AG09319 (cell line): ENCODE measurements at regions not wholly inside any gene's neighbourhood (a gene's known extent, or its start where the extent isn't known, plus 50 kb on each side); places are given as distances from the start of the nearest gene placed in this dataset.
"Not testable (repeated sequence)": the region's sequence is repeated elsewhere in the genome, so short reads cannot be mapped to it uniquely, and the experiment has no call there.

Source experiments
- DNase-seq: peaks from one replicate; pipeline ENCODE4 v3.0.0-alpha.2; 2010; ENCODE audit warnings: low read depth; ENCODE audit errors: extremely low read depth
- TF ChIP-seq, protein P1 (sequence below): IDR thresholded peaks from 2 replicates; pipeline ENCODE4 v1.5.1; 2011; ENCODE audit warnings: low read depth, mild to moderate bottlenecking, inconsistent platforms, low read length, moderate library complexity

DNA sequence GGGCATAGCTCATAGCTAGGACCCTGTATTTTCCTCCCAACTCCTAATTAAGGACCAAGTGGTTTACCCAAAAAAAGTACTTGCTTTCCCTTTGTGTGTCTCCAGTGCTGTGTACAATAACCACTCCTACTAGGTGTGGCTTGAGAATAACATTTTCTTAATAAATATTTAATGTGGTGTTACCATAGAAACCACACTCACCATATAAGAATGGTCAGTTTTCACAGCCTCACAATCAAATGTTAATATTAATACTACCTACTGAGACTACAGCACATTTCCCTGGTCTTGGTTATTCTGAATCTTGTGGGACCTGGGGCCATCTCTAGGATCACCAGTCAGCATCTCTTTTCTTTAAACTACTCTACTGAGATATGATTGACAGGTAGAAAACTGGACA lies 83.5 kb upstream of the BCAR3 start:
- no peak for DNase-seq
- TF ChIP-seq, protein P1, sequence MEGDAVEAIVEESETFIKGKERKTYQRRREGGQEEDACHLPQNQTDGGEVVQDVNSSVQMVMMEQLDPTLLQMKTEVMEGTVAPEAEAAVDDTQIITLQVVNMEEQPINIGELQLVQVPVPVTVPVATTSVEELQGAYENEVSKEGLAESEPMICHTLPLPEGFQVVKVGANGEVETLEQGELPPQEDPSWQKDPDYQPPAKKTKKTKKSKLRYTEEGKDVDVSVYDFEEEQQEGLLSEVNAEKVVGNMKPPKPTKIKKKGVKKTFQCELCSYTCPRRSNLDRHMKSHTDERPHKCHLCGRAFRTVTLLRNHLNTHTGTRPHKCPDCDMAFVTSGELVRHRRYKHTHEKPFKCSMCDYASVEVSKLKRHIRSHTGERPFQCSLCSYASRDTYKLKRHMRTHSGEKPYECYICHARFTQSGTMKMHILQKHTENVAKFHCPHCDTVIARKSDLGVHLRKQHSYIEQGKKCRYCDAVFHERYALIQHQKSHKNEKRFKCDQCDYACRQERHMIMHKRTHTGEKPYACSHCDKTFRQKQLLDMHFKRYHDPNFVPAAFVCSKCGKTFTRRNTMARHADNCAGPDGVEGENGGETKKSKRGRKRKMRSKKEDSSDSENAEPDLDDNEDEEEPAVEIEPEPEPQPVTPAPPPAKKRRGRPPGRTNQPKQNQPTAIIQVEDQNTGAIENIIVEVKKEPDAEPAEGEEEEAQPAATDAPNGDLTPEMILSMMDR, result no peak

DNA sequence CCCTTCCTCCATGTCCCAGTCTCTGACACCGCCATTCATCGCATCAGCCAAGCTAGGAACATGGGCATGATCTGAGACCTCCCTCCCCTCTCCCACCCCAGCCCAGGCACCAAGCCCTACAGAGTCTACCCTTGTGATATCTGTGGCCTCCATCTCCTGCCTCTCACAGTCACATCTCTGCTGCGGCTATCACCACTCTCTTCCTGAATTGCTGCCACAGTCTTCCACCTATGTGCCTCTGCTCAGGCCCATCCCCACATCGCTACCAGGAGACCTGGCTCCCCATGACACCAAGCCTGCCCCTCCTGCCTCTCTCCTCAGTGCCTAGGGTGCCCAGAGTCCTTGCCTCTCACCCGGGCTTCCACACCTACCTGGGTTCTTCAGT lies 82.7 kb upstream of the BCAR3 start:
- TF ChIP-seq, protein P1, result no peak
- DNase-seq, result no peak

DNA sequence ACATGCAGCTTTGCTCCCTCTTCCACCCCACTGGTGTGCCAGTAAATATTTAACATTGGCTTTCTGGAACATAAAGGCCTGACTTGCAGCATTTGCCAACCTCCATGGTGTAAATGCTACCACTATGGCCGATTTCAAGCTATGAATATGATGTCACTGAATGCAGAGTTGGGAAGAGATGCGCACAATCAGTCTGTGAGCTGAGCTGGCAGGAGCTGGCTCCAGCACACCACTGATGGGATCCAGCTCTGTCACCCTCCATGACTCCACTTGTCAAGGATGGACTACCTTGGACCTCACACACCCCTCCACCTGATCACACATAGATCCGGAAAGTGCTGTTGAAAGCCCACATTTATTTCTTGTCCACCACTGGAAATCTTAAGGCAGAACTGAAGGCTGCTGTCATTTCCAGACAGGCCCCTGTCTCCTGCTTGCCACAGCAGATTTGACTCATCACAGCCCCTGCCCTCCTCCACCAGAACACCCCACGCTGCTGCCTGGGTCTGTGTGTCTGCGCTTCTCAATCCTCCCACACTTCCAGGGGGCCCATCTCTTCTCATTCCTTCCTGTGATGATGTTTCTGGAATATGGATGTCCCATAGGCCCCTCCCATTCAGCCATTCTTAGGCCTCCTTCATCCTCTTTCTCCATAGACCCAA lies 82.2 kb upstream of the BCAR3 start:
- TF ChIP-seq, protein P1, result no peak
- DNase-seq, result no peak

DNA sequence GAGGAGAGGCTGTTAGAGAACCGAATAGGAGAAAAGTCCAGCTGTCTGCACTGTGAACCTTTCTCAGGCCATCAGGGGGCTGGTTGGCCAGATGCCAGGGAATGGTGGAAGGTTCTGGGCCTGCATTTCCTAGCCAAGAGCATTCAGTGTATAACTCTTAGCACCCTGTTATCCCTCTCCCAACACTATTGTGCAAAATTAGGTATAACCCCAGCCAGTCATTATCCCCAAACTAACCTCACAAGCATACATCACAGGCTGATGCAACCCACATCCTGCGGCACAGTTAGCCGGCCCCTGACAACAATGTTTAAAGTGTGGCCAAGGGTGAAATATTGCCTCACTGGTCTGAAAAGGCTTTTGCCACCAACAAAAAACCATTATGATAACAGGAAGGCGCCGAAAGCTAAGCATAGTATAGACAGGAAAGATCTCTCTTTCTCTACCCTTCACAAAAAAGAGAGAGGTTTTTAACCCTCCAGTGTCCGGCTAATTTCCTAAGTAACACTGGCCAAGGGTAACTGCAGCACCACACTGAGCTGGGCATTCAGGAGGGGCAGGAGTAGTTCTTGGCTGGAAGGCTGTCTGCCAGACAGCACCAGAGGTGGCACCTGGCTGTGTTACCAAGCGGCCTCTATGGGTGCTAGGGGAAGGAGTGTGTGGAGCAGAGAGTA lies 77.3 kb upstream of the BCAR3 start:
- no peak for DNase-seq
- TF ChIP-seq, protein P1, result no peak

DNA sequence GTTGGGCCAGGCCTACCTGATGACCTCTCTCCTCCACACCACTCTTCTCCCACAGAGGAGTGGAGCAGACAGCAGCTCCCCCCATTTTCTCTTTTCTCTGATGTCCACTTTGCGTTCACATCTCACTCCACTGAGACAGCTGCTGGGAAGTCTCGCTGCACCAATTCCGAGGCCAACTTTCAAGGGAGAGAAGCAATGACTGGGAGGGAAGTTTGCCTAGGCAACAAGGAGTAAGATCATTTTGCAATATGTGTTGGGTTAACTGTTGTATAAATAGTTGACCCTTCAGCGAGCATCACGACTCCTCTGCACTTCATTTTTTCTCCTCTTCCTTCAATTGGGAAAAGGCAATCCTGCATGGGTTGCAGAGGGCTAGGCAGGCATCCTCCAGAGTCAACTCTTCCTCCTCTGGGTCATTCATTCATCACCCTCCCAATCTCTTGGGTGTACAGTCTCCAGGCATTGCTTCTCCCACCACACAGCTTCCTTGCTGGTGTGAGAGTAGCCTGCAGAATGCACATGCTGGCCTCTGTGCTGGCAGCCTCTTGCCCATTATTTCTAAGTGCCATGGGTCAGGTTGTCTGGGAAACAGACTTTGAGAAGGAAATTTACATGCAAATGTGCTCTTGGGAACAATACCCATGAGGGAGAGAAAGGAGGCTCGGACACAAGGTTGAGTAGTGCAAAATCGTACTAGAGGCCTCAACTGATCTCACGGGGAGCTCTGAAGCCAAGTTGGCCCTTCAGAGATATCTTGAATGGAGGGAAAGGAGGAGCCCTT lies 75.8 kb upstream of the BCAR3 start:
- TF ChIP-seq, protein P1, result no peak

DNA sequence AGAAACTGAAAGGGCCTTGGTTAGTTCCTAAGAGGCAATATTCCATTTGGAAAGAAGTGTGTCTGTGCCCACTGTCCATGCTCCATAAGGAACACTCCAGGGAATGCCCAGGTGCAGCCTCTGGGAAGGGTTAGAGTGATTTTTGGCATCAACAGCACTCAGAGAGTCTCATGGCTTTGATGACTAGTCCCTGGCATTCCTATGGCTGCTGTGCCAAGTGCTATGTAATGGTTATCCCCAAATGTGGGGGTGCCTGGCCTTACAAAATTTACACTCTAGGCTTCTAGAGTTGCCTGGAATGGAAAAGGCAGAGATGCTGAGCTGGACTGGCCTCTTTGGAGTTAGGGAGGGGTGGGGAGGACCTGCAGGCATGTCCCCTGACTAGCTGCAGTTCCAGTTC lies 75.0 kb upstream of the BCAR3 start:
- TF ChIP-seq, protein P1, result no peak

More for the DNA sequence above, 75.8 kb upstream of the BCAR3 start:
- no peak for DNase-seq

DNA sequence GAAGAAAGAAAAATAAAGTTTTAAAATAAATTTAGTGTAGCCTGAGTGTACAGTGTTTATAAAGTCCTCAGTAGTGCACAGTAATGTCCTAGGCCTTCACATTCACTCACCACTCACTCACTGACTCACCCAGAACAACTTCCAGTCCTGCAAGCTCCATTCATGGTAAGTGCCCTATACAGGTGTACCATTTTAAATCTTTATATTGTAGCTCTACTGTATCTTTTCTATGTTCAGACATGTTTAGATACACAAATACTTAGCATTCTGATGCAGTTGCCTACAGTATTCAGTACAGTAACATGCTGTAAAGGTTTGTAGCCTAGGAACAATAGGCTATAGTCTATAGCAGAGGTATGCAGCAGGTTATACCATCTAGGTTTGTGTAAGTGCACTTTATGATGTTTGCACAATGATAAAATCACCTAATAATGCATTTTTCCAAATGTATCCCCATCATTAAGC lies 73.6 kb upstream of the BCAR3 start:
- DNase-seq, result not testable (repeated sequence)

More for the DNA sequence above, 75.0 kb upstream of the BCAR3 start:
- DNase-seq, result no peak
